ENCODE measurements at regions not wholly inside any gene's neighbourhood (a gene's known extent, or its start where the extent isn't known, plus 50 kb on each side); places are given as distances from the start of the nearest gene placed in this dataset.
"Not testable (repeated sequence)": the region's sequence is repeated elsewhere in the genome, so short reads cannot be mapped to it uniquely, and the experiment has no call there.

DNA sequence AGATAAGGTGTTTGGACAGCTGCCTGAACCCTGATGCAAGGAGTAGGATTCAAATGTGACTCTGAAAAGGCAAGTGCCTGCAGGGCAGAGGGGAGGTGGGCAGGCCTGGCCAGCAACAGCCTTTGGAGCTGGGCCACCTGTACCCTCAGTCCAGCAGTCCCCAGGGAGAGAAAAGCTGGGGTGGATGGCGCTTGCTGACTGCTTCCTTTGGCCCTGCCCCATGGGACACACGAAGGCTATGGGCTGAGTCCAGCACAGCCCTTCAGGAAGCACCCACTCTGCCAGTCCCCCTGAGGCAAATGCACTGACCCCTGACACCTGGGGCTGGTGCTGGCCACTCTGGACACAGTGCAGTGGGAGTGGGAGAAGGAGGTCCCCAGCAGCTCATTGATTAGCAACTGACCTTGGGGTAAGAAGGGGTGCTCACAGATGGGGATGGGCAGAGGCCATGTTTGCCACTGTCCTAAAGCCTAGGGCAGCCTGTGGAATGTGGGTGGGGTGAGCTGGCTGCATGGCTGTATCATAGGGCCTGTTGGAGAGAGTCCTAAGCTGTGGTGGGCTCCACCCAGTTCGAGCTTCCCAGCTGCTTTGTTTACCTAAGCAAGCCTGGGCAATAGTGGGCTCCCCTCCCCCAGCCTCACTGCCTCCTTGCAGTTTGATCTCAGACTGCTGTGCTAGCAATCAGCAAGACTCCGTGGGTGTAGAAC is 290.7 kb downstream of the CCDC74A start:
- TF ChIP-seq, protein P1, sequence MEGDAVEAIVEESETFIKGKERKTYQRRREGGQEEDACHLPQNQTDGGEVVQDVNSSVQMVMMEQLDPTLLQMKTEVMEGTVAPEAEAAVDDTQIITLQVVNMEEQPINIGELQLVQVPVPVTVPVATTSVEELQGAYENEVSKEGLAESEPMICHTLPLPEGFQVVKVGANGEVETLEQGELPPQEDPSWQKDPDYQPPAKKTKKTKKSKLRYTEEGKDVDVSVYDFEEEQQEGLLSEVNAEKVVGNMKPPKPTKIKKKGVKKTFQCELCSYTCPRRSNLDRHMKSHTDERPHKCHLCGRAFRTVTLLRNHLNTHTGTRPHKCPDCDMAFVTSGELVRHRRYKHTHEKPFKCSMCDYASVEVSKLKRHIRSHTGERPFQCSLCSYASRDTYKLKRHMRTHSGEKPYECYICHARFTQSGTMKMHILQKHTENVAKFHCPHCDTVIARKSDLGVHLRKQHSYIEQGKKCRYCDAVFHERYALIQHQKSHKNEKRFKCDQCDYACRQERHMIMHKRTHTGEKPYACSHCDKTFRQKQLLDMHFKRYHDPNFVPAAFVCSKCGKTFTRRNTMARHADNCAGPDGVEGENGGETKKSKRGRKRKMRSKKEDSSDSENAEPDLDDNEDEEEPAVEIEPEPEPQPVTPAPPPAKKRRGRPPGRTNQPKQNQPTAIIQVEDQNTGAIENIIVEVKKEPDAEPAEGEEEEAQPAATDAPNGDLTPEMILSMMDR (IDR thresholded peaks at IDR 0.05), result not testable (repeated sequence)
- TF ChIP-seq POLR2AphosphoS5 (IDR thresholded peaks at IDR 0.05), result not testable (repeated sequence)

Data from prostate gland (tissue), 2 donors.